AG04450 (cell line): ENCODE measurements at regions not wholly inside any gene's neighbourhood (a gene's known extent, or its start where the extent isn't known, plus 50 kb on each side); places are given as distances from the start of the nearest gene placed in this dataset.

Experiments used
- CTCF ChIA-PET: fragments of 300-600, 350-600 bp; formaldehyde crosslinking; extraction: SDS; loops from one replicate; lab custom pipeline; 2022; ENCODE audit warnings: antibody characterized with exemption, inconsistent platforms; lab: Charles Lee
- POLR2A ChIA-PET: fragments of 350-600 bp; formaldehyde crosslinking; extraction: SDS; loops from one replicate; lab custom pipeline; 2021; ENCODE audit warnings: antibody characterized with exemption, inconsistent platforms; lab: Yijun Ruan, JAX
- DNase-seq: peaks from one replicate; pipeline ENCODE4 v3.0.0-alpha.2; 2011; ENCODE audit warnings: low read depth, low spot score
- H3K27ac ChIP-seq: one replicate; pipeline ENCODE4 v1.5.1; 2012; ENCODE audit warnings: low read depth, low read length, control low read depth
- H3K27me3 ChIP-seq: one replicate; pipeline ENCODE4 v1.6.0; 2012; ENCODE audit warnings: low read length; ENCODE audit not compliant: control insufficient read depth, insufficient read depth
- H3K4me3 ChIP-seq: 2 replicates; pipeline ENCODE4 v1.5.1; 2011; ENCODE audit warnings: mild to moderate bottlenecking, low read depth, low read length, control low read depth
- H3K9me3 ChIP-seq: 2 replicates; pipeline ENCODE4 v1.5.1; 2012; ENCODE audit warnings: low read length; ENCODE audit not compliant: control insufficient read depth, insufficient read depth
- CTCF ChIP-seq: IDR thresholded peaks from 2 replicates; pipeline ENCODE4 v1.5.1; 2011; ENCODE audit warnings: low read depth, low read length, control low read depth, inconsistent platforms

- H3K9me3 ChIP-seq = no peaks in the 10 kb centered on the region
- H3K27ac ChIP-seq = no peak overlapping the region
- H3K4me3 ChIP-seq = no peak overlapping the region
- no peaks in the 10 kb centered on the region for H3K27me3 ChIP-seq
- no peak for DNase-seq
- POLR2A ChIA-PET = no interaction called here
- CTCF ChIA-PET = no interaction called here
- TF ChIP-seq CTCF = no peak
Observed at GRCh38 chr5:68015381-68016302, 199.9 kb upstream of the PIK3R1 start.

- H3K27me3 ChIP-seq = no peaks in the 10 kb centered on the region
- POLR2A ChIA-PET = no interaction called here
- no peak overlapping the region for H3K27ac ChIP-seq
- DNase-seq = no peak
- H3K9me3 ChIP-seq = no peaks in the 10 kb centered on the region
- no peak overlapping the region for H3K4me3 ChIP-seq
- no peak for TF ChIP-seq CTCF
- CTCF ChIA-PET = no interaction called here
Observed at GRCh38 chr5:68012831-68013230, 202.7 kb upstream of the PIK3R1 start.

GRCh38 chr5:68012429-68012828, 203.1 kb upstream of the PIK3R1 start:
- Histone ChIP-seq H3K27me3 (no peaks in the 10 kb centered on the region), H3K9me3 (no peaks in the 10 kb centered on the region), H3K27ac (no peak overlapping the region), H3K4me3 (no peak overlapping the region)
- TF ChIP-seq CTCF = no peak
- no peak for DNase-seq
- POLR2A ChIA-PET = no interaction called here
- CTCF ChIA-PET = no interaction called here

- POLR2A ChIA-PET = no interaction called here
- no peaks in the 10 kb centered on the region for H3K9me3 ChIP-seq
Observed at GRCh38 chr5:68011801-68012200, 203.8 kb upstream of the PIK3R1 start.

More at GRCh38 chr5:68011801-68012200, 203.8 kb upstream of the PIK3R1 start:
- CTCF ChIA-PET = no interaction called here
- no peak for TF ChIP-seq CTCF
- no peak overlapping the region for H3K4me3 ChIP-seq
- no peaks in the 10 kb centered on the region for H3K27me3 ChIP-seq
- no peak for DNase-seq
- H3K27ac ChIP-seq = no peak overlapping the region
